ENCODE measurements at regions not wholly inside any gene's neighbourhood (a gene's known extent, or its start where the extent isn't known, plus 50 kb on each side); places are given as distances from the start of the nearest gene placed in this dataset.

DNA sequence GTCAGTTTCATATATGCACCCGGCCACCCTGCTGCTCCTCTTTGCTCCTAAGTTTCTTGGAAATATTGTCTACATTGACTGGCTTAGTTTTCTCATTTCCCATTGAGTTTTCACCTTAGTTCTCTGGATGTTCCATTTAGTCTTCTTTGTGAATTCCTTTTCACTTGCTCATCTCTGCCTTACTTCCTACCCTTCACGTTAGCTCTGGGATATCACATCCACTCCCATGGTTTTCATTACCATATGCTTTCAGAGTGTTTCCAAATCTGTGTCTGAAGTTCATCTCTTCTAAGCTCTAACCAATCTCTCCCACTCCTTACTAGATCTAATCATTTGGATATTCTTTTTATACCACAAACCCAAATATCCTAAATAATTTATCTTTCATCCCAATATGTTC is 226.4 kb downstream of the FAM76B start:
- Histone ChIP-seq H3K4me1 (no peaks in the 10 kb centered on the region), H3K4me3 (no peak overlapping the region), H3K27ac (no peak overlapping the region), H3K36me3 (no peaks in the 10 kb centered on the region), H3K9me3 (no peaks in the 10 kb centered on the region), H3K27me3 (no peaks in the 10 kb centered on the region)
- DNase-seq, result no peak
- no peak for FAIRE-seq
- intact Hi-C loops (cut with DNase I), result no loop called here
- ATAC-seq, result no peak
- TF ChIP-seq, protein P1, sequence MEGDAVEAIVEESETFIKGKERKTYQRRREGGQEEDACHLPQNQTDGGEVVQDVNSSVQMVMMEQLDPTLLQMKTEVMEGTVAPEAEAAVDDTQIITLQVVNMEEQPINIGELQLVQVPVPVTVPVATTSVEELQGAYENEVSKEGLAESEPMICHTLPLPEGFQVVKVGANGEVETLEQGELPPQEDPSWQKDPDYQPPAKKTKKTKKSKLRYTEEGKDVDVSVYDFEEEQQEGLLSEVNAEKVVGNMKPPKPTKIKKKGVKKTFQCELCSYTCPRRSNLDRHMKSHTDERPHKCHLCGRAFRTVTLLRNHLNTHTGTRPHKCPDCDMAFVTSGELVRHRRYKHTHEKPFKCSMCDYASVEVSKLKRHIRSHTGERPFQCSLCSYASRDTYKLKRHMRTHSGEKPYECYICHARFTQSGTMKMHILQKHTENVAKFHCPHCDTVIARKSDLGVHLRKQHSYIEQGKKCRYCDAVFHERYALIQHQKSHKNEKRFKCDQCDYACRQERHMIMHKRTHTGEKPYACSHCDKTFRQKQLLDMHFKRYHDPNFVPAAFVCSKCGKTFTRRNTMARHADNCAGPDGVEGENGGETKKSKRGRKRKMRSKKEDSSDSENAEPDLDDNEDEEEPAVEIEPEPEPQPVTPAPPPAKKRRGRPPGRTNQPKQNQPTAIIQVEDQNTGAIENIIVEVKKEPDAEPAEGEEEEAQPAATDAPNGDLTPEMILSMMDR (IDR thresholded peaks at IDR 0.05), result no peak
- 51 to 61% methylated on average over 2 of the region's 2 CpGs for WGBS, 2 donors

- Histone ChIP-seq H3K27me3 (no peaks in the 10 kb centered on the region), H3K36me3 (no peaks in the 10 kb centered on the region), H3K4me3 (no peak overlapping the region), H3K9me3 (no peaks in the 10 kb centered on the region), H3K27ac (no peak overlapping the region), H3K4me1 (no peaks in the 10 kb centered on the region)
- WGBS, 2 donors, result 75 to 82% methylated on average over 6 of the region's 6 CpGs
- DNase-seq (no peak), FAIRE-seq (no peak), ATAC-seq (no peak)
- TF ChIP-seq, protein P1 (IDR thresholded peaks at IDR 0.05), result no peak
- intact Hi-C loops (cut with DNase I), result no loop called here
These were observed 227.2 kb downstream of the FAM76B start for GRCh38 chr11:95562196-95562921.

GRCh38 chr11:95559899-95560298 is 229.7 kb downstream of the FAM76B start:
- peak in 2 of 6 donors; percentile 13 to 36 for DNase-seq

GRCh38 chr11:95557376-95557775 is 232.2 kb downstream of the FAM76B start:
- no peaks in the 10 kb centered on the region for H3K36me3 ChIP-seq
- intact Hi-C loops (cut with DNase I), result no loop called here
- TF ChIP-seq, protein P1 (IDR thresholded peaks at IDR 0.05), result no peak
- H3K27ac ChIP-seq, result no peak overlapping the region
- ATAC-seq (no peak), FAIRE-seq (no peak), DNase-seq (no peak)
- no peaks in the 10 kb centered on the region for H3K9me3 ChIP-seq
- 46 to 50% methylated on average over 1 of the region's 1 CpG for WGBS, 2 donors
- H3K4me1 ChIP-seq, result no peaks in the 10 kb centered on the region
- no peaks in the 10 kb centered on the region for H3K27me3 ChIP-seq
- H3K4me3 ChIP-seq, result no peak overlapping the region

More at GRCh38 chr11:95559899-95560298, 229.7 kb downstream of the FAM76B start:
- Histone ChIP-seq H3K27ac (no peak overlapping the region), H3K27me3 (no peaks in the 10 kb centered on the region), H3K36me3 (no peaks in the 10 kb centered on the region), H3K4me3 (no peak overlapping the region), H3K4me1 (no peaks in the 10 kb centered on the region), H3K9me3 (no peaks in the 10 kb centered on the region)
- intact Hi-C loops (cut with DNase I), result no loop called here
- WGBS, 2 donors, result 29 to 37% methylated on average over 4 of the region's 4 CpGs
- no peak for FAIRE-seq
- ATAC-seq, result peak in 2 of 4 donors; percentile 64 to 71
- TF ChIP-seq, protein P1 (IDR thresholded peaks at IDR 0.05), result no peak

All from pancreas (tissue), 10 donors.